DOHH2 (cell line): ENCODE measurements at regions not wholly inside any gene's neighbourhood (a gene's known extent, or its start where the extent isn't known, plus 50 kb on each side); places are given as distances from the start of the nearest gene placed in this dataset.

Experiments
- EZH2phosphoT487 ChIP-seq: fragments of 200-600 bp; sonication (generic); IDR thresholded peaks from 2 replicates; pipeline ENCODE4 v1.6.1; 2017; ENCODE audit warnings: borderline replicate concordance, mild to moderate bottlenecking, antibody characterized with exemption, low read length, moderate library complexity, mixed read lengths
- TF ChIP-seq, protein P1 (sequence below): fragments of 200-600 bp; sonication (generic); IDR thresholded peaks from one replicate; pipeline ENCODE4 v1.5.1; 2014; ENCODE audit warnings: antibody characterized with exemption, mild to moderate bottlenecking, low read depth, low read length; ENCODE audit not compliant: poor library complexity, severe bottlenecking

GRCh38 chr1:188871164-188871563, 1606.5 kb downstream of the BRINP3 start:
- TF ChIP-seq, protein P1, sequence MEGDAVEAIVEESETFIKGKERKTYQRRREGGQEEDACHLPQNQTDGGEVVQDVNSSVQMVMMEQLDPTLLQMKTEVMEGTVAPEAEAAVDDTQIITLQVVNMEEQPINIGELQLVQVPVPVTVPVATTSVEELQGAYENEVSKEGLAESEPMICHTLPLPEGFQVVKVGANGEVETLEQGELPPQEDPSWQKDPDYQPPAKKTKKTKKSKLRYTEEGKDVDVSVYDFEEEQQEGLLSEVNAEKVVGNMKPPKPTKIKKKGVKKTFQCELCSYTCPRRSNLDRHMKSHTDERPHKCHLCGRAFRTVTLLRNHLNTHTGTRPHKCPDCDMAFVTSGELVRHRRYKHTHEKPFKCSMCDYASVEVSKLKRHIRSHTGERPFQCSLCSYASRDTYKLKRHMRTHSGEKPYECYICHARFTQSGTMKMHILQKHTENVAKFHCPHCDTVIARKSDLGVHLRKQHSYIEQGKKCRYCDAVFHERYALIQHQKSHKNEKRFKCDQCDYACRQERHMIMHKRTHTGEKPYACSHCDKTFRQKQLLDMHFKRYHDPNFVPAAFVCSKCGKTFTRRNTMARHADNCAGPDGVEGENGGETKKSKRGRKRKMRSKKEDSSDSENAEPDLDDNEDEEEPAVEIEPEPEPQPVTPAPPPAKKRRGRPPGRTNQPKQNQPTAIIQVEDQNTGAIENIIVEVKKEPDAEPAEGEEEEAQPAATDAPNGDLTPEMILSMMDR = no peak
- no peak for TF ChIP-seq EZH2phosphoT487
